Colonic mucosa (tissue), 4 donors: ENCODE measurements at regions not wholly inside any gene's neighbourhood (a gene's known extent, or its start where the extent isn't known, plus 50 kb on each side); places are given as distances from the start of the nearest gene placed in this dataset.

Experiments used
- DNase-seq: peaks from one replicate; pipeline ENCODE4 v3.0.0-alpha.2; 2020
- H3K27ac ChIP-seq: fragments of 200-600 bp; one replicate; pipeline ENCODE4 v1.8.0; 2021
- H3K27me3 ChIP-seq: fragments of 200-600 bp; one replicate; pipeline ENCODE4 v1.8.0; 2021
- H3K36me3 ChIP-seq: fragments of 200-600 bp; one replicate; pipeline ENCODE4 v1.8.0; 2021
- H3K4me1 ChIP-seq: fragments of 200-600 bp; one replicate; pipeline ENCODE4 v1.8.0; 2021; ENCODE audit warnings: mild to moderate bottlenecking
- H3K4me3 ChIP-seq: fragments of 200-600 bp; one replicate; pipeline ENCODE4 v1.8.0; 2021
- H3K9ac ChIP-seq, 2 donors: one replicate each; pipeline ENCODE4 v1.7.0; 2013; ENCODE audit warnings: control low read depth in 2 of 2, low read depth in 2 of 2, low read length in 2 of 2
- H3K9me3 ChIP-seq: fragments of 200-600 bp; one replicate; pipeline ENCODE4 v1.8.0; 2021
- CTCF ChIP-seq: fragments of 200-600 bp; IDR thresholded peaks from one replicate; pipeline ENCODE4 v1.8.0; 2022; ENCODE audit warnings: antibody characterized with exemption, mild to moderate bottlenecking
- intact Hi-C: fragments of 100-400 bp; cut with DNase I; formaldehyde crosslinking; loops from one replicate; pipeline ENCODE4 v1.14.1; 2022
- donor health status: healthy.
- donor health status: DM: no; HTN: no; CAD: no.
- donor health status: DM: no; HTN: no; CAD: no.

- Histone ChIP-seq H3K36me3 (no peaks in the 10 kb centered on the region), H3K9me3 (no peaks in the 10 kb centered on the region), H3K9ac (no peak overlapping the region), H3K27me3 (no peaks in the 10 kb centered on the region), H3K4me1 (no peaks in the 10 kb centered on the region), H3K4me3 (no peak overlapping the region), H3K27ac (no peak overlapping the region)
- DNase-seq: no peak
- no peak for TF ChIP-seq CTCF
- intact Hi-C loops: no loop called here
Observed at GRCh38 chr10:120385992-120386391, 71.0 kb upstream of the PLPP4 start.

GRCh38 chr10:120386896-120387295 lies 70.1 kb upstream of the PLPP4 start:
- intact Hi-C loops: no loop called here
- TF ChIP-seq CTCF: no peak
- no peak for DNase-seq

GRCh38 chr10:120387326-120387725 lies 69.7 kb upstream of the PLPP4 start:
- TF ChIP-seq CTCF: no peak
- intact Hi-C loops: no loop called here
- no peaks in the 10 kb centered on the region for H3K36me3 ChIP-seq
- H3K4me1 ChIP-seq: no peaks in the 10 kb centered on the region
- H3K4me3 ChIP-seq: no peak overlapping the region
- no peaks in the 10 kb centered on the region for H3K9me3 ChIP-seq
- H3K27me3 ChIP-seq: no peaks in the 10 kb centered on the region
- DNase-seq: no peak
- H3K27ac ChIP-seq: no peak overlapping the region
- H3K9ac ChIP-seq: no peak overlapping the region

More at GRCh38 chr10:120386896-120387295, 70.1 kb upstream of the PLPP4 start:
- no peak overlapping the region for H3K9ac ChIP-seq
- no peaks in the 10 kb centered on the region for H3K9me3 ChIP-seq
- no peak overlapping the region for H3K27ac ChIP-seq
- H3K27me3 ChIP-seq: no peaks in the 10 kb centered on the region
- no peak overlapping the region for H3K4me3 ChIP-seq
- no peaks in the 10 kb centered on the region for H3K4me1 ChIP-seq
- no peaks in the 10 kb centered on the region for H3K36me3 ChIP-seq

- Histone ChIP-seq H3K9ac (no peak overlapping the region), H3K4me1 (no peaks in the 10 kb centered on the region), H3K9me3 (no peaks in the 10 kb centered on the region), H3K4me3 (no peak overlapping the region), H3K27me3 (no peaks in the 10 kb centered on the region), H3K36me3 (no peaks in the 10 kb centered on the region), H3K27ac (no peak overlapping the region)
- no peak for DNase-seq
- intact Hi-C loops: no loop called here
- TF ChIP-seq CTCF: no peak
Observed at GRCh38 chr10:120392245-120392644, 64.8 kb upstream of the PLPP4 start.

GRCh38 chr10:120392671-120393079 lies 64.4 kb upstream of the PLPP4 start:
- no peak overlapping the region for H3K4me3 ChIP-seq
- no peak for DNase-seq
- no peak for TF ChIP-seq CTCF
- no peak overlapping the region for H3K9ac ChIP-seq
- H3K27me3 ChIP-seq: no peaks in the 10 kb centered on the region
- intact Hi-C loops: no loop called here
- no peaks in the 10 kb centered on the region for H3K36me3 ChIP-seq
- H3K4me1 ChIP-seq: no peaks in the 10 kb centered on the region
- no peak overlapping the region for H3K27ac ChIP-seq
- H3K9me3 ChIP-seq: no peaks in the 10 kb centered on the region

- H3K27ac ChIP-seq: no peak overlapping the region
- intact Hi-C loops: no loop called here
- H3K36me3 ChIP-seq: no peaks in the 10 kb centered on the region
- H3K27me3 ChIP-seq: no peaks in the 10 kb centered on the region
- no peak for DNase-seq
- H3K4me1 ChIP-seq: no peaks in the 10 kb centered on the region
- H3K9me3 ChIP-seq: no peaks in the 10 kb centered on the region
- no peak overlapping the region for H3K9ac ChIP-seq
- no peak overlapping the region for H3K4me3 ChIP-seq
- TF ChIP-seq CTCF: no peak
Observed at GRCh38 chr10:120394446-120394845, 62.6 kb upstream of the PLPP4 start.
